ENCODE measurements at regions not wholly inside any gene's neighbourhood (a gene's known extent, or its start where the extent isn't known, plus 50 kb on each side); places are given as distances from the start of the nearest gene placed in this dataset.
"Not testable (repeated sequence)": the region's sequence is repeated elsewhere in the genome, so short reads cannot be mapped to it uniquely, and the experiment has no call there.

DNA sequence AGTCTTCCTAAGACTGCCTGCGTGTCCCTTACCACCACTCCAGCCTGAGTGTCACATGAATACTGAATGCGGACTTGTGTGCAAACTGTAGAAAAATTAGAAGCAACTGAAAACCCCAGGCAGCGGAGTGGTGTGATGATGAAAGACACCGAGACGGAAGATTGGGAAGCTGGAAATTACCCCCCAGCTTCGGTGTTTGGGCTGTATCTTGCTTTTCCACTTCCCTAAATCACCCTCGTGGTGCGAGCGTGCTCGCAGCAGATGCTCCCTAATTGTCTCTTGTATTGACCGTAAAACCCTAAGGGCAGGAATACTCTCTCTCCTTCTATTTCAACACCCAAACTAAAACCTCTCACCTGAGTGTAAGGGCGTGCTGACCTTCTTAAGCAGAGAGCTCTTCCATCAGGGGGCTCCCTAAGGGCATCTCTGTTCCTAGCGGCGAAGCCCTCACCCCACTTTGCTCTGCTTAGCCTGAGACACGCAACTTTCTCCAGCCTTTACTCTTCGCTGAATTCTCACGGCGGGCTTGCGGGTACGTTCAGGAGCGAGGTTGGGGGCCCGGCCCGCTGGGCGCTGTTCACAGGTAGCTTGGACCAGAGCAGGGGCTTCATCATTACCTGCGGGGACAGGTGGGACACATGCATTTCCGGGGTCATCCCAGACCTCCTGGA lies 62.4 kb downstream of the CRYBB2 start:
- Histone ChIP-seq H3K27me3 (ENCODE audit: control insufficient read depth, insufficient read depth, low read length) (peaks cover 46% of the 10 kb centered on the region), H3K4me3 (ENCODE audit: low read length) (no peak overlapping the region)

DNA sequence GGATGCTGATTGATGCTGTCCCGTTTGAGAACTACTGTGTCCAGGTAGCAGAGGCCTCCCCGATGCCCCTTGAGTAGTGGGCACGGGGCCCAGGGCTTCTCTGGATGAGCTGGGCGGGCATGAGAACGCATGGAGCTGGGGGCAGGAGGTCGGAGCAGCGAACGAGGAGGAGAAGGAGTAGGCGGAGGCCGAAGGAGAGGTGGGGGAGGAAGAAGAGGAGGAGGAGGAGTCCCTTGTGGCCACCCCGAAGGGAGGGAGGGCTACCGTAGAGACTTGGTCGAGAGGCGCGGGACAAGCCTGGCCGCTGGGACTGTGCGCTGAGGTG lies 62.9 kb downstream of the CRYBB2 start:
- peaks cover 48% of the 10 kb centered on the region for H3K27me3 ChIP-seq (ENCODE audit: control insufficient read depth, insufficient read depth, low read length)

More for the DNA sequence above, 62.4 kb downstream of the CRYBB2 start:
- Histone ChIP-seq H3K4me2 (ENCODE audit: low read length) (no peak overlapping the region), H3K9me3 (replicated peaks; ENCODE audit: low read length) (no peaks in the 10 kb centered on the region), H3K9ac (ENCODE audit: low read depth, low read length) (no peak overlapping the region), H3K4me1 (ENCODE audit: control insufficient read depth, insufficient read depth, low read length) (no peaks in the 10 kb centered on the region), H3K36me3 (ENCODE audit: insufficient read depth, low read length) (no peaks in the 10 kb centered on the region)

DNA sequence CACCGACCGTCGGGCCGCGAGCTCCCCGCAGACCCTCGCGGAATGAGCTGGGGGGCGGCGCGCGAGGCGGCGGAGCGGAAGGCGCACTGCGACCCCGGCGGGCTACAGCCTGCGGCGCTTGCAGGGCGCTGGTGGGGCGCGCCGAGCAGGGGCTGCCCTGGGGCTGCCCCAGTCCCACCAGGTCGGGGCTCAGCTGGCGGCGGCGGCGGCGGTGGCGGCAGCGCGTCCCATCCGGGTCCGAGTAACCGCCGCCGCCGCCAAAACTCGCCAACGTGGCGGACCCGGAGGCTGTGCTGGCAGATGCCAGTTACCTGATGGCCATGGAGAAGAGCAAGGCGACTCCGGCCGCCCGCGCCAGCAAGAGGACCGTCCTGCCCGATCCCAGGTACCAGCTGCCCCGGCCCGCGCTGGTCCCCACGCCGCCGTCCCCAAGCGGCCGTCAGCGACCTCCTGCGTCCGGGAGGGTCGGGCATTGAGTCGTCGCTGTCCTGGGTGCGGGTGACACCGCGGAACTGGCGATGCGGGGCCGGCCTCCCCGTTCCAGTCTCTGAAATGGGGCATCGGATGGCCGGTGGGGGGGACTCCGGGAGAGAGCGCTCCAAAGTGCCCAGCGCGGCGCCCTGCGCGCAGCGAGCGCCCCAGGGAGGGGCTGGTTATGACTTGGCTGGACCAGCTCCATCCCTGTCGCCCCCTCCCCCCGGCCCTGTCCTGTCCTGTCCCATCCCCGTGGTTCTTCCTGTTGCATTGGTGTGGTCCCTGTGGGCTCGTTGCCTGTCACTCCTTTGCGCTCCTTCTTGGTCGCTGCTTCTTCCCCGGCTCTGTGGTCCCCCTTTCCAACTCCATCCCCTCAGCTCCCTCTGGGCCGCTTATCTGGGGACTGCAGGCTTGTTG lies 63.5 kb downstream of the CRYBB2 start:
- H3K9me3 ChIP-seq (replicated peaks; ENCODE audit: low read length): no peaks in the 10 kb centered on the region
- H3K36me3 ChIP-seq (ENCODE audit: insufficient read depth, low read length): no peaks in the 10 kb centered on the region
- no peaks in the 10 kb centered on the region for H3K4me1 ChIP-seq (ENCODE audit: control insufficient read depth, insufficient read depth, low read length)
- no peak overlapping the region for H3K9ac ChIP-seq (ENCODE audit: low read depth, low read length)
- no peak overlapping the region for H3K4me2 ChIP-seq (ENCODE audit: low read length)
- no peak overlapping the region for H3K4me3 ChIP-seq (ENCODE audit: low read length)
- H3K27me3 ChIP-seq (ENCODE audit: control insufficient read depth, insufficient read depth, low read length): peaks cover 48% of the 10 kb centered on the region

More for the DNA sequence above, 62.9 kb downstream of the CRYBB2 start:
- H3K9me3 ChIP-seq (replicated peaks; ENCODE audit: low read length): no peaks in the 10 kb centered on the region
- no peak overlapping the region for H3K4me2 ChIP-seq (ENCODE audit: low read length)
- H3K9ac ChIP-seq (ENCODE audit: low read depth, low read length): no peak overlapping the region
- H3K36me3 ChIP-seq (ENCODE audit: insufficient read depth, low read length): no peaks in the 10 kb centered on the region
- H3K4me1 ChIP-seq (ENCODE audit: control insufficient read depth, insufficient read depth, low read length): no peaks in the 10 kb centered on the region
- H3K4me3 ChIP-seq (ENCODE audit: low read length): no peak overlapping the region

DNA sequence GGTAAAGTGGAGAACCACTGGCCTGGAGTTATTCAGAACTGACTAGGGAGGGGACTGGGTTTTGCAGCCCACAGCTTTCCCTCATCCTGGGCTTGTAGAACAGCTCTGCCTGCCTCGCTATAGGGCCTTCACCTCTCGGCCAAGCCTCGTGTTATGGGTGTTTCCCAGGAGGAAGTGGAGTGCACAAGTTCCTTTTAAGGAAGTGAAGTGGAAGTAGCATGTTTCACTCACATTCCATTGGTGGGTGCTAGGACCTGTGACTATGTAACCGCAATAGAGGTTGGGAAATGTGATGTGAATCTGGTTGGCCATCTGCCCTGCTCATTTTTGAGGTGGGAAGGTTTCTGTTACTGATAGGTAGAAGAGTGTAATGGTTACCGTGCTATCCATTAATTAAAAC lies 69.0 kb downstream of the CRYBB2 start:
- H3K27me3 ChIP-seq (ENCODE audit: control insufficient read depth, insufficient read depth, low read length): peaks cover 20% of the 10 kb centered on the region
- not testable (repeated sequence) for H3K9ac ChIP-seq (ENCODE audit: low read depth, low read length); H3K4me2 ChIP-seq (ENCODE audit: low read length); H3K4me1 ChIP-seq (ENCODE audit: control insufficient read depth, insufficient read depth, low read length); H3K9me3 ChIP-seq (replicated peaks; ENCODE audit: low read length); H3K36me3 ChIP-seq (ENCODE audit: insufficient read depth, low read length); H3K4me3 ChIP-seq (ENCODE audit: low read length)

DNA sequence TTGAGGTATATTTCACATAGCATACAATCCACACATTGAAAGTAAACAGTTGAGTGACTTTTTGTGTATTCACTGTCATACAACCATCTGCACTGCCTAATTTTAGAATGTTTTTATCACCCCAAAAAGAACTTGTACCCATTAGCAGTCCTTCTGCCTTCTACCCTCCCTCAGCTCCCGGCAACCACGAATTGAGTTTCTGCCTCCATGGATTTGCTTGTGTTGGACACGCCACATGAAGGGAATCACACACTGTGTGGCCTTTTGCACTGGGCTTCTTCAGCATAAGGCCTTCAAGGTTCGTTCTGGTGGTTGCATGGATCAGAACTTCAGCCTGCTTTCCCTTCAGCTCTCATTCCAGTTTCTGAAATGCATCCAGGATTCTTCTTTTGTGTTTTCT lies 82.5 kb downstream of the CRYBB2 start:
- H3K27me3 ChIP-seq (ENCODE audit: control insufficient read depth, insufficient read depth, low read length): peaks cover 18% of the 10 kb centered on the region
- H3K9ac ChIP-seq (ENCODE audit: low read depth, low read length); H3K36me3 ChIP-seq (ENCODE audit: insufficient read depth, low read length); H3K9me3 ChIP-seq (replicated peaks; ENCODE audit: low read length); H3K4me1 ChIP-seq (ENCODE audit: control insufficient read depth, insufficient read depth, low read length); H3K4me2 ChIP-seq (ENCODE audit: low read length); H3K4me3 ChIP-seq (ENCODE audit: low read length): not testable (repeated sequence)

DNA sequence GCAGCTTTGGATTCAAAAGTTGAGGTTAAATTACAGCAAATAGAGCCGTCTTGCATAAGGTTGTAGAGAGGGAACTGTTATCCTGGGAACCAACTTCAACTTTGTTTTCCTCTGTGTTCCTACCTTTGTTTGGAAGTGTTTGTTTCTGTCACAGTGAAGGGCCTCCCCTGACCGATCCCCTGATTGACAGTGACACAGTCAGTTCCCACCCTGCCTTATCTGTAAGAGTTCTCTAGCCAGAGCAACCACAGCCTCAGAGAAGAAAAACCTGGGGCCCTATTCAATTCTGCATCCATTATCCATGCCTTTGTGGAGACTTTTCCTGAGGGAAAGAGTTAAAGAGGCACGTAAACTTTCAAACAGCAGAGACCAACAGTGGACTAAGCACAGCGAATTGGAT lies 90.1 kb downstream of the CRYBB2 start:
- not testable (repeated sequence) for H3K27me3 ChIP-seq (ENCODE audit: control insufficient read depth, insufficient read depth, low read length); H3K4me3 ChIP-seq (ENCODE audit: low read length); H3K36me3 ChIP-seq (ENCODE audit: insufficient read depth, low read length); H3K9me3 ChIP-seq (replicated peaks; ENCODE audit: low read length); H3K4me1 ChIP-seq (ENCODE audit: control insufficient read depth, insufficient read depth, low read length); H3K4me2 ChIP-seq (ENCODE audit: low read length); H3K9ac ChIP-seq (ENCODE audit: low read depth, low read length)

DNA sequence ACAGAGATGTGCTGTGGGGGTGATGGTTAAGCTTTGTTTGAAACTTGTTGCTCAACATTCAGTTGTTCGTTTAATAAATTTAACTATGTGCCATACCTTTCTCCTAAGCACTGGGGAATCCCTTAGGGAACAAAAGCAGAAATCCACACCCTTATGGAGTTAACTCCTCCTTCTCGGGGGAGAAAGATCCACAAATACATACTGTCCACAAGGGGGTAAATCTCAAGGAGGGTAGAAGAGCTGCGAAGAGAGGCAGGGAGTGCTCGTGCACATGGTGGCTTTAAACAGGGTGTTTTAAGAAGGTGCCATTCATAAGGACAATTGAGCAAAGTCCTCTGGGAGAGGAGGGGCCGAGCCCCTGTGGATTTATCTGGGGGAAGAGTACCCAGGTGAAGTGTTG lies 92.5 kb downstream of the CRYBB2 start:
- not testable (repeated sequence) for H3K27me3 ChIP-seq (ENCODE audit: control insufficient read depth, insufficient read depth, low read length); H3K4me3 ChIP-seq (ENCODE audit: low read length); H3K4me1 ChIP-seq (ENCODE audit: control insufficient read depth, insufficient read depth, low read length); H3K4me2 ChIP-seq (ENCODE audit: low read length); H3K36me3 ChIP-seq (ENCODE audit: insufficient read depth, low read length); H3K9me3 ChIP-seq (replicated peaks; ENCODE audit: low read length); H3K9ac ChIP-seq (ENCODE audit: low read depth, low read length)

DNA sequence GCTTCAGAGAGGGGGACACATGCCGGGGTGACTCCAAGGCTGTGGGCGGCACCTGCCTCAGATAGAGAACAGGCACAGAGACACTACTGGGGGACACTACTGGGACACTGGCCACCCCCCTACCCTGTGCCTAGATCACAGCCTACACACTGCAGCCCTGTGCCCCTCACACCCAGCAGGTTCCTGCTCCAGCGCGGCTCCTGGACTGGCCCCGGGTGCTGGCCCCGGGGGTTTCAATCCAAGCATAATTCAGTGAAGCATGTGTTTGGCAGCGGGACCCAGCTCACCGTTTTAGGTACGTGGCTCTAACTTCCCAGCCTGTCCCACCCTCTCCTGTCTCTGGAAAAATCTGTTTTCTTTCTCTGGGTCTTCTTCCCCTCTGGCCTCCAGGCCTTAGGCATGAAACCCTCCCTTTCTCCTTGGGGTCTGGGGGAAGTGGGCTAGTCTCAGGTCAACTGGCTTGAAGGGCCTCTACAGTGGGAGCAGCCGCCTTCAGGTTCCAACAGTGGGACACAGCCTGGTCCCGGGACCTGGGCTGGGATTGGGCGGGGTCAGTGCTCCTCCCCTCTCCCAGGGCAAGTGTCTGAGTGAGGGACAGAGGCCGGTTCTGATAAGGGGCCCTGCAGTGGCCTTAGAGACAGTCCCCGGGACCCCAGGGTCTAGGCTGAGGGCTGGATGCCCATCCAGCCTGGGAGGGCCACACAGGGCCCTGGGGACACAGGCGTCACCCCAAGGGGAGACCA lies 98.8 kb downstream of the CRYBB2 start:
- H3K9me3 ChIP-seq (replicated peaks; ENCODE audit: low read length): no peaks in the 10 kb centered on the region
- no peak overlapping the region for H3K4me2 ChIP-seq (ENCODE audit: low read length)
- H3K9ac ChIP-seq (ENCODE audit: low read depth, low read length): no peak overlapping the region
- H3K27me3 ChIP-seq (ENCODE audit: control insufficient read depth, insufficient read depth, low read length): peaks cover 7% of the 10 kb centered on the region
- H3K4me1 ChIP-seq (ENCODE audit: control insufficient read depth, insufficient read depth, low read length): no peaks in the 10 kb centered on the region
- H3K36me3 ChIP-seq (ENCODE audit: insufficient read depth, low read length): no peaks in the 10 kb centered on the region
- no peak overlapping the region for H3K4me3 ChIP-seq (ENCODE audit: low read length)

DNA sequence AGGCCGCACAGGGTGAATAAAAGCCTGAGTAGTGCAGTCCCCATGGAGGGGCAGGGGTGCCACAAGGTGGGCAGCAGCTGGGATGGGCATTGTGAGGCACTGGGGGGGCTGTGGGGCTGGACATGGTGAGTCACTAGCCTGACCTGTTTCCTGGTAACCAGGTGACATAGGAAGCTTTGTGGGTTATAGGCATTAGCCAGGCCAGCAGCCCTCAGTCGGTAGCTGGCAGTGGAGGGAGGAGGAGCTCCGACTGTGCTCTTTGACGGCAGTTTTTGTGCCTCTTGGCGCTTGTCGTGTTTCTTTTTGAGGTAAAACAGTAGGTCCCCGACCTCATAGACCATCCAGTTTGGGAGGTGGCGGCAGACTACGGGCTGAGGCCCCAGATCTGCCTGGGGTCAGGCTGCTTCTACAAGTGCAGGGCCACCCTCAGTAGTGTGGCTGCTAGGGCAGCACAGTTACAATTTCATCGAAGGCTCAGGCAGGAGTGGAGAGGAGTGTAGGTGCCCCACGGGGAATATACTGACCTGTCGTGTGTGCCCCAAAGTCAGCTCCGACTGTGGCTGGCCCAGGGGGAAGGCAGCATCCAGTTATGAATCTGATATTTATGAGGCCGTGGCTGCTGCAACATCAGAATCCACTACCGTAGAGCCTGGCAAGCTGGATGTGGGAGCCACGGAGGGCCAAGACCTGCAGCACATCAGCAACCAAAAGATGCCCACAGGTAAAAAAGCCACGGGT lies 107.7 kb downstream of the CRYBB2 start:
- Histone ChIP-seq H3K4me1 (ENCODE audit: control insufficient read depth, insufficient read depth, low read length) (no peaks in the 10 kb centered on the region), H3K36me3 (ENCODE audit: insufficient read depth, low read length) (no peaks in the 10 kb centered on the region), H3K9ac (ENCODE audit: low read depth, low read length) (no peak overlapping the region), H3K27me3 (ENCODE audit: control insufficient read depth, insufficient read depth, low read length) (peaks cover 3% of the 10 kb centered on the region), H3K4me3 (ENCODE audit: low read length) (no peak overlapping the region), H3K9me3 (replicated peaks; ENCODE audit: low read length) (no peaks in the 10 kb centered on the region), H3K4me2 (ENCODE audit: low read length) (no peak overlapping the region)

DNA sequence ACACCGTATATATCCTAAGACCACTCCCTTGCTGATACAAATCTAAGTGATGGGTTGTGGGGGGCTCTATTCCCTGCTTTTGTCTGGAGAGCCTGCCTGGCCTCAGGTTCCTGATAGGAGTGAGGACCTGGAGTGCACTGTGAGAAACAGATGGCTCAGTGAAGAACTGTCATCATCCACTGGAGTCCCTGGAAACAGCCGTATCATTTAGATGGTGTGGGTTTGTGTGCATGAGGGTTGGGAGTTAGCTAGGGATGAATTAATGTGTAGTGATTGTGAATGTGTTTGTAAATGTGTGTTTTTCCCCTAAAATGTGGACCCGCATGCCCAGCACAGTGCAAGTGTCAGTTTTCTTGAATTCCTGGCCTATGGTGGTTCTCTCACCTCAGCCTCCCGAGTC lies 111.6 kb downstream of the CRYBB2 start:
- no peak overlapping the region for H3K9ac ChIP-seq (ENCODE audit: low read depth, low read length)
- H3K27me3 ChIP-seq (ENCODE audit: control insufficient read depth, insufficient read depth, low read length): no peaks in the 10 kb centered on the region
- no peaks in the 10 kb centered on the region for H3K36me3 ChIP-seq (ENCODE audit: insufficient read depth, low read length)
- H3K4me2 ChIP-seq (ENCODE audit: low read length): no peak overlapping the region
- H3K4me1 ChIP-seq (ENCODE audit: control insufficient read depth, insufficient read depth, low read length): no peaks in the 10 kb centered on the region
- H3K9me3 ChIP-seq (replicated peaks; ENCODE audit: low read length): no peaks in the 10 kb centered on the region
- no peak overlapping the region for H3K4me3 ChIP-seq (ENCODE audit: low read length)

DNA sequence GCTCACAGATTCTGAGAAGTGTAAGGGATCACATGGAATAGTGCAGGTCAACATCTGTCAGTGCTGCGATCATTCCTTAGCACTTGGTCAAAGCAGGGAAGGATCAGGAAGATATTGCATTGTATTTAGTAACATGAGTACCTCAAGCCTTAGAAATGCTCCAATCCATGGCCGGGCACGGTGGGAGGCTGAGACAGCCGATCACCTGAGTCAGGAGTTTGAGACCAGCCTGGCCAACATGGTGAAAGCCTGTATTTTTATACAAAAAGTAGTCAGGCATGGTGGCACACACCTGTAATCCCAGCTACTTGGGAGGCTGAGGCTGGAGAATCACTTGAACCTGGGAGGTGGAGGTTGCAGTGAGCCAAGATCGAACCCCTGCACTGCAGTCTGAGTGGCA lies 112.5 kb downstream of the CRYBB2 start:
- not testable (repeated sequence) for H3K9me3 ChIP-seq (replicated peaks; ENCODE audit: low read length); H3K4me1 ChIP-seq (ENCODE audit: control insufficient read depth, insufficient read depth, low read length); H3K27me3 ChIP-seq (ENCODE audit: control insufficient read depth, insufficient read depth, low read length); H3K4me2 ChIP-seq (ENCODE audit: low read length); H3K36me3 ChIP-seq (ENCODE audit: insufficient read depth, low read length); H3K9ac ChIP-seq (ENCODE audit: low read depth, low read length); H3K4me3 ChIP-seq (ENCODE audit: low read length)

Measured in skeletal muscle satellite cell (primary cell).